T-helper 17 cell (primary cell): ENCODE measurements at regions not wholly inside any gene's neighbourhood (a gene's known extent, or its start where the extent isn't known, plus 50 kb on each side); places are given as distances from the start of the nearest gene placed in this dataset.

Source experiments
- ATAC-seq: fragments of 150-1000 bp; cut with Tn5 transposase; 2 replicates; pipeline ENCODE4 v1.10.0; 2021; ENCODE audit warnings: mild to moderate bottlenecking, moderate library complexity
- DNase-seq, 3 donors: peaks; one replicate each; pipeline versions ENCODE4 v3.0.0 to v3.0.0-alpha.2; 2020 to 2021
- H3K9me3 ChIP-seq: one replicate; pipeline ENCODE4 v1.7.0; 2013; ENCODE audit warnings: low read length, mild to moderate bottlenecking; ENCODE audit not compliant: control insufficient read depth, poor library complexity, severe bottlenecking
- H3K27ac Mint-ChIP-seq: one replicate; pipeline ENCODE4 v1.8.0; 2022; ENCODE audit warnings: mild to moderate bottlenecking, moderate library complexity, mixed read lengths
- H3K27me3 Mint-ChIP-seq: one replicate; pipeline ENCODE4 v1.8.0; 2022; ENCODE audit warnings: mixed read lengths
- H3K36me3 Mint-ChIP-seq: one replicate; pipeline ENCODE4 v1.8.0; 2022; ENCODE audit warnings: low read depth, mixed read lengths
- H3K4me1 Mint-ChIP-seq: one replicate; pipeline ENCODE4 v1.8.0; 2022; ENCODE audit warnings: mild to moderate bottlenecking, mixed read lengths
- H3K4me3 Mint-ChIP-seq: one replicate; pipeline ENCODE4 v1.8.0; 2022; ENCODE audit warnings: mild to moderate bottlenecking, moderate library complexity, mixed read lengths

GRCh38 chr1:239225396-239225795 lies 161.0 kb upstream of the CHRM3 start:
- no peaks in the 10 kb centered on the region for H3K36me3 Mint-ChIP-seq
- no peaks in the 10 kb centered on the region for H3K27me3 Mint-ChIP-seq
- no peaks in the 10 kb centered on the region for H3K4me1 Mint-ChIP-seq
- H3K9me3 ChIP-seq: no peaks in the 10 kb centered on the region
- DNase-seq (no peak), ATAC-seq (no peak)
- no peak overlapping the region for H3K27ac Mint-ChIP-seq
- no peak overlapping the region for H3K4me3 Mint-ChIP-seq

- H3K36me3 Mint-ChIP-seq: no peaks in the 10 kb centered on the region
- no peak overlapping the region for H3K27ac Mint-ChIP-seq
- H3K9me3 ChIP-seq: no peaks in the 10 kb centered on the region
- DNase-seq: no peak
- H3K27me3 Mint-ChIP-seq: no peaks in the 10 kb centered on the region
- ATAC-seq: no peak
- H3K4me3 Mint-ChIP-seq: no peak overlapping the region
- no peaks in the 10 kb centered on the region for H3K4me1 Mint-ChIP-seq
Measured at GRCh38 chr1:239224100-239224499, 162.3 kb upstream of the CHRM3 start.

- H3K27ac Mint-ChIP-seq: no peak overlapping the region
- no peak overlapping the region for H3K4me3 Mint-ChIP-seq
- H3K27me3 Mint-ChIP-seq: no peaks in the 10 kb centered on the region
- H3K9me3 ChIP-seq: no peaks in the 10 kb centered on the region
- ATAC-seq (no peak), DNase-seq (no peak)
- no peaks in the 10 kb centered on the region for H3K4me1 Mint-ChIP-seq
- no peaks in the 10 kb centered on the region for H3K36me3 Mint-ChIP-seq
Measured at GRCh38 chr1:239222999-239223398, 163.4 kb upstream of the CHRM3 start.

- no peak for ATAC-seq
- no peak overlapping the region for H3K27ac Mint-ChIP-seq
- H3K27me3 Mint-ChIP-seq: no peaks in the 10 kb centered on the region
- H3K4me1 Mint-ChIP-seq: no peaks in the 10 kb centered on the region
- no peak for DNase-seq
- H3K9me3 ChIP-seq: no peaks in the 10 kb centered on the region
- H3K4me3 Mint-ChIP-seq: no peak overlapping the region
- H3K36me3 Mint-ChIP-seq: no peaks in the 10 kb centered on the region
Measured at GRCh38 chr1:239221656-239222055, 164.7 kb upstream of the CHRM3 start.

- Mint-ChIP-seq H3K4me3 (no peak overlapping the region), H3K36me3 (no peaks in the 10 kb centered on the region), H3K27me3 (no peaks in the 10 kb centered on the region), H3K27ac (no peak overlapping the region), H3K4me1 (no peaks in the 10 kb centered on the region)
- no peaks in the 10 kb centered on the region for H3K9me3 ChIP-seq
- no peak for ATAC-seq
- DNase-seq: no peak
Measured at GRCh38 chr1:239219679-239220078, 166.7 kb upstream of the CHRM3 start.

GRCh38 chr1:239218301-239218700 lies 168.1 kb upstream of the CHRM3 start:
- DNase-seq (no peak), ATAC-seq (no peak)
- no peaks in the 10 kb centered on the region for H3K36me3 Mint-ChIP-seq
- no peak overlapping the region for H3K27ac Mint-ChIP-seq
- no peaks in the 10 kb centered on the region for H3K9me3 ChIP-seq
- no peaks in the 10 kb centered on the region for H3K4me1 Mint-ChIP-seq
- no peaks in the 10 kb centered on the region for H3K27me3 Mint-ChIP-seq
- no peak overlapping the region for H3K4me3 Mint-ChIP-seq

- no peaks in the 10 kb centered on the region for H3K36me3 Mint-ChIP-seq
- H3K27ac Mint-ChIP-seq: no peak overlapping the region
- ATAC-seq: no peak
- H3K4me1 Mint-ChIP-seq: no peaks in the 10 kb centered on the region
- no peaks in the 10 kb centered on the region for H3K27me3 Mint-ChIP-seq
- DNase-seq: no peak
- H3K9me3 ChIP-seq: no peaks in the 10 kb centered on the region
- no peak overlapping the region for H3K4me3 Mint-ChIP-seq
Measured at GRCh38 chr1:239212811-239213220, 173.6 kb upstream of the CHRM3 start.

GRCh38 chr1:239209591-239209990 lies 176.8 kb upstream of the CHRM3 start:
- no peaks in the 10 kb centered on the region for H3K9me3 ChIP-seq
- no peak for DNase-seq
- Mint-ChIP-seq H3K27me3 (no peaks in the 10 kb centered on the region), H3K4me3 (no peak overlapping the region), H3K27ac (no peak overlapping the region), H3K4me1 (no peaks in the 10 kb centered on the region), H3K36me3 (no peaks in the 10 kb centered on the region)
- no peak for ATAC-seq

- Mint-ChIP-seq H3K4me3 (no peak overlapping the region), H3K4me1 (no peaks in the 10 kb centered on the region), H3K36me3 (no peaks in the 10 kb centered on the region), H3K27me3 (no peaks in the 10 kb centered on the region), H3K27ac (no peak overlapping the region)
- ATAC-seq: no peak
- DNase-seq: no peak
- no peaks in the 10 kb centered on the region for H3K9me3 ChIP-seq
Measured at GRCh38 chr1:239204401-239204800, 182.0 kb upstream of the CHRM3 start.

- DNase-seq (no peak), ATAC-seq (no peak)
- no peaks in the 10 kb centered on the region for H3K36me3 Mint-ChIP-seq
- no peak overlapping the region for H3K27ac Mint-ChIP-seq
- H3K27me3 Mint-ChIP-seq: no peaks in the 10 kb centered on the region
- H3K4me3 Mint-ChIP-seq: no peak overlapping the region
- H3K4me1 Mint-ChIP-seq: no peaks in the 10 kb centered on the region
- H3K9me3 ChIP-seq: no peaks in the 10 kb centered on the region
Measured at GRCh38 chr1:239197871-239198270, 188.5 kb upstream of the CHRM3 start.

- Mint-ChIP-seq H3K4me3 (no peak overlapping the region), H3K27me3 (no peaks in the 10 kb centered on the region), H3K36me3 (no peaks in the 10 kb centered on the region), H3K27ac (no peak overlapping the region), H3K4me1 (no peaks in the 10 kb centered on the region)
- DNase-seq: no peak
- no peak for ATAC-seq
- H3K9me3 ChIP-seq: no peaks in the 10 kb centered on the region
Measured at GRCh38 chr1:239189998-239190512, 196.3 kb upstream of the CHRM3 start.

GRCh38 chr1:239186487-239186886 lies 199.9 kb upstream of the CHRM3 start:
- Mint-ChIP-seq H3K27me3 (no peaks in the 10 kb centered on the region), H3K27ac (no peak overlapping the region), H3K36me3 (no peaks in the 10 kb centered on the region), H3K4me1 (no peaks in the 10 kb centered on the region), H3K4me3 (no peak overlapping the region)
- no peaks in the 10 kb centered on the region for H3K9me3 ChIP-seq
- no peak for DNase-seq
- ATAC-seq: no peak

GRCh38 chr1:239185245-239185619 lies 201.1 kb upstream of the CHRM3 start:
- H3K9me3 ChIP-seq: no peaks in the 10 kb centered on the region
- H3K4me3 Mint-ChIP-seq: no peak overlapping the region
- ATAC-seq (no peak), DNase-seq (no peak)
- H3K27ac Mint-ChIP-seq: no peak overlapping the region
- H3K27me3 Mint-ChIP-seq: no peaks in the 10 kb centered on the region
- H3K4me1 Mint-ChIP-seq: no peaks in the 10 kb centered on the region
- H3K36me3 Mint-ChIP-seq: no peaks in the 10 kb centered on the region

- DNase-seq (no peak), ATAC-seq (no peak)
- Mint-ChIP-seq H3K27me3 (no peaks in the 10 kb centered on the region), H3K27ac (no peak overlapping the region), H3K4me1 (no peaks in the 10 kb centered on the region), H3K4me3 (no peak overlapping the region), H3K36me3 (no peaks in the 10 kb centered on the region)
- H3K9me3 ChIP-seq: no peaks in the 10 kb centered on the region
Measured at GRCh38 chr1:239184561-239185244, 201.7 kb upstream of the CHRM3 start.
